Caco-2 (cell line): ENCODE measurements at regions not wholly inside any gene's neighbourhood (a gene's known extent, or its start where the extent isn't known, plus 50 kb on each side); places are given as distances from the start of the nearest gene placed in this dataset.

Source experiments
- BruUV-seq: library from RNA; stranded (reverse); fragments of 400-500 nt; replicated peaks from 2 replicates; lab custom pipeline; 2021; lab: Mats Ljungman, UMichigan
- CTCF ChIA-PET: fragments of 300-600 bp; sonication (Branson Sonifier 250); formaldehyde crosslinking; loops from one replicate; lab custom pipeline; 2022; ENCODE audit warnings: antibody characterized with exemption; lab: Charles Lee
- POLR2A ChIA-PET: fragments of 300-600 bp; sonication (Branson Sonifier 250); formaldehyde crosslinking; loops from one replicate; lab custom pipeline; 2022; ENCODE audit warnings: antibody characterized with exemption; lab: Charles Lee
- DNase-seq, 2 experiments: peaks; one replicate each; pipeline versions ENCODE4 v3.0.0 to v3.0.0-alpha.2; 2020 to 2022
- H3K27me3 ChIP-seq: replicated peaks from 2 replicates; pipeline ENCODE4 v1.6.0; 2011; ENCODE audit warnings: low read length; ENCODE audit not compliant: control insufficient read depth, insufficient read depth
- H3K36me3 ChIP-seq: 2 replicates; pipeline ENCODE4 v1.5.1; 2011; ENCODE audit warnings: low read length; ENCODE audit not compliant: control insufficient read depth, insufficient read depth
- H3K4me1 ChIP-seq: fragments of 250-450 bp; sonication (Bioruptor Pico); 2 replicates; pipeline ENCODE4 v1.5.1; 2020; ENCODE audit warnings: mild to moderate bottlenecking
- H3K4me3 ChIP-seq: 2 replicates; pipeline ENCODE4 v1.5.1; 2011; ENCODE audit warnings: low read depth, mild to moderate bottlenecking, control low read depth, low read length
- H3K9me3 ChIP-seq: fragments of 250-450 bp; sonication (Bioruptor Pico); 2 replicates; pipeline ENCODE4 v1.5.1; 2020; ENCODE audit warnings: mild to moderate bottlenecking, moderate library complexity
- H3K27ac Mint-ChIP-seq: one replicate; pipeline ENCODE4 v1.8.0; 2022; ENCODE audit warnings: mixed read lengths; ENCODE audit not compliant: unreplicated experiment
- H3K27me3 Mint-ChIP-seq: one replicate; pipeline ENCODE4 v1.8.0; 2022; ENCODE audit warnings: mixed read lengths; ENCODE audit not compliant: insufficient read depth, unreplicated experiment
- H3K36me3 Mint-ChIP-seq: one replicate; pipeline ENCODE4 v1.8.0; 2022; ENCODE audit warnings: mild to moderate bottlenecking, mixed read lengths; ENCODE audit not compliant: insufficient read depth, unreplicated experiment
- H3K4me1 Mint-ChIP-seq: one replicate; pipeline ENCODE4 v1.8.0; 2022; ENCODE audit warnings: low read depth, mixed read lengths; ENCODE audit not compliant: unreplicated experiment
- H3K4me3 Mint-ChIP-seq: one replicate; pipeline ENCODE4 v1.8.0; 2022; ENCODE audit warnings: mild to moderate bottlenecking, moderate library complexity, mixed read lengths; ENCODE audit not compliant: unreplicated experiment
- H3K9me3 Mint-ChIP-seq: one replicate; pipeline ENCODE4 v1.8.0; 2022; ENCODE audit warnings: mixed read lengths; ENCODE audit not compliant: unreplicated experiment
- CTCF ChIP-seq, 2 experiments: fragments of 200-600 bp in 1 of 2; IDR thresholded peaks; 1 replicate in 1 of 2; 2 replicates in 1 of 2; pipeline versions ENCODE4 v1.5.1 to v1.8.0; 2011 to 2022; ENCODE audit warnings: antibody characterized with exemption in 1 of 2, control low read depth in 1 of 2, inconsistent platforms in 1 of 2, low read depth in 1 of 2, low read length in 1 of 2, mild to moderate bottlenecking in 1 of 2, moderate library complexity in 1 of 2; ENCODE audit not compliant: insufficient read depth in 1 of 2, severe bottlenecking in 1 of 2, unreplicated experiment in 1 of 2
- intact Hi-C: fragments of 100-400 bp; cut with micrococcal nuclease; formaldehyde crosslinking; loops from one replicate; pipeline ENCODE4 v1.10.0; 2022; ENCODE audit not compliant: unreplicated experiment

GRCh38 chr13:57302604-57303003 lies 135.6 kb downstream of the PRR20E start:
- Histone ChIP-seq H3K36me3 (no peaks in the 10 kb centered on the region), H3K27me3 (no peaks in the 10 kb centered on the region), H3K4me3 (no peak overlapping the region), H3K4me1 (no peaks in the 10 kb centered on the region), H3K9me3 (no peaks in the 10 kb centered on the region)
- intact Hi-C loops = no loop called here
- POLR2A ChIA-PET = no interaction called here
- Mint-ChIP-seq H3K36me3 (no peaks in the 10 kb centered on the region), H3K4me3 (no peak overlapping the region), H3K4me1 (no peaks in the 10 kb centered on the region), H3K27ac (no peak overlapping the region), H3K27me3 (no peaks in the 10 kb centered on the region), H3K9me3 (no peaks in the 10 kb centered on the region)
- no peak for DNase-seq
- BruUV-seq = no TSS peak
- TF ChIP-seq CTCF (IDR thresholded peaks at IDR 0.05; ENCODE audit: insufficient read depth in 1 of 2, low read depth in 1 of 2, low read length in 1 of 2, severe bottlenecking in 1 of 2, unreplicated experiment in 1 of 2) = no peak
- CTCF ChIA-PET = no interaction called here

- intact Hi-C loops = no loop called here
- no peak for TF ChIP-seq CTCF (IDR thresholded peaks at IDR 0.05; ENCODE audit: insufficient read depth in 1 of 2, low read depth in 1 of 2, low read length in 1 of 2, severe bottlenecking in 1 of 2, unreplicated experiment in 1 of 2)
- H3K36me3 Mint-ChIP-seq = no peaks in the 10 kb centered on the region
- BruUV-seq = no TSS peak
- Histone ChIP-seq H3K27me3 (no peaks in the 10 kb centered on the region), H3K4me1 (no peaks in the 10 kb centered on the region), H3K9me3 (no peaks in the 10 kb centered on the region), H3K4me3 (no peak overlapping the region), H3K36me3 (no peaks in the 10 kb centered on the region)
- no peaks in the 10 kb centered on the region for H3K4me1 Mint-ChIP-seq
- no peak for DNase-seq
- H3K9me3 Mint-ChIP-seq = no peaks in the 10 kb centered on the region
- CTCF ChIA-PET = no interaction called here
- H3K27ac Mint-ChIP-seq = no peak overlapping the region
- H3K27me3 Mint-ChIP-seq = peaks cover 2% of the 10 kb centered on the region
- no peak overlapping the region for H3K4me3 Mint-ChIP-seq
- POLR2A ChIA-PET = no interaction called here
These were observed 144.1 kb downstream of the PRR20E start for GRCh38 chr13:57311009-57311586.

GRCh38 chr13:57314897-57315520 lies 148.0 kb downstream of the PRR20E start:
- Histone ChIP-seq H3K4me3 (no peak overlapping the region), H3K4me1 (no peaks in the 10 kb centered on the region), H3K27me3 (no peaks in the 10 kb centered on the region), H3K9me3 (no peaks in the 10 kb centered on the region), H3K36me3 (no peaks in the 10 kb centered on the region)
- intact Hi-C loops = no loop called here
- Mint-ChIP-seq H3K9me3 (no peaks in the 10 kb centered on the region), H3K4me3 (no peak overlapping the region), H3K4me1 (no peaks in the 10 kb centered on the region), H3K27ac (no peak overlapping the region), H3K36me3 (no peaks in the 10 kb centered on the region), H3K27me3 (no peaks in the 10 kb centered on the region)
- POLR2A ChIA-PET = no interaction called here
- no peak for DNase-seq
- TF ChIP-seq CTCF (IDR thresholded peaks at IDR 0.05; ENCODE audit: insufficient read depth in 1 of 2, low read depth in 1 of 2, low read length in 1 of 2, severe bottlenecking in 1 of 2, unreplicated experiment in 1 of 2) = no peak
- CTCF ChIA-PET = no interaction called here
- BruUV-seq = no TSS peak
